Fibroblast of the aortic adventitia (primary cell): ENCODE measurements at regions not wholly inside any gene's neighbourhood (a gene's known extent, or its start where the extent isn't known, plus 50 kb on each side); places are given as distances from the start of the nearest gene placed in this dataset.

ENCODE experiments used
- DNase-seq: peaks from one replicate; pipeline ENCODE4 v3.0.0-alpha.2; 2010; ENCODE audit warnings: low read depth
- H3K4me3 ChIP-seq: 2 replicates; pipeline ENCODE4 v1.5.1; 2011; ENCODE audit warnings: low read depth, mild to moderate bottlenecking, control low read depth, low read length, moderate library complexity
- TF ChIP-seq, protein P1 (sequence below): IDR thresholded peaks from 2 replicates; pipeline ENCODE4 v1.5.1; 2011; ENCODE audit warnings: mild to moderate bottlenecking, low read length, control low read depth, inconsistent platforms; ENCODE audit not compliant: insufficient read depth

DNA sequence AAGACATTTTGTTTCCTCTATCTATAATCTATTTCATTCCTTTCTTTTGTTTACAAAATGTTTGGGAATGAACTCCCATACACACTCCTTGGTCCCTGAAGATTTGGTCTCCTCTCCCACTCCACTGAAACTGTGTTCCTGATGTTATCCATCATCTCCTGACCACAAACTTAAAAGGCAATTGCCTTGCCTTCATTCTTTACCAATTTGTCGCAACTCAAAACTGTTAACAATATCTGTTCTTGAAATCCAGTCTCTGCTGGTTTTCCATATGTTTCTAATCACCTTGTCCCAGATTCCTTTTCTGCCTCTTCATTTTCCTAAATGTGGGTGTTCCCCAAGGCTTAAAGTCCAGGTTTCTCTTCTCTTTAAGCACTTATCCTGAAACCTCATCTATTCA, 262.2 kb upstream of the TTC29 start:
- DNase-seq = peak; percentile 55
- H3K4me3 ChIP-seq = no peak overlapping the region
- TF ChIP-seq, protein P1, sequence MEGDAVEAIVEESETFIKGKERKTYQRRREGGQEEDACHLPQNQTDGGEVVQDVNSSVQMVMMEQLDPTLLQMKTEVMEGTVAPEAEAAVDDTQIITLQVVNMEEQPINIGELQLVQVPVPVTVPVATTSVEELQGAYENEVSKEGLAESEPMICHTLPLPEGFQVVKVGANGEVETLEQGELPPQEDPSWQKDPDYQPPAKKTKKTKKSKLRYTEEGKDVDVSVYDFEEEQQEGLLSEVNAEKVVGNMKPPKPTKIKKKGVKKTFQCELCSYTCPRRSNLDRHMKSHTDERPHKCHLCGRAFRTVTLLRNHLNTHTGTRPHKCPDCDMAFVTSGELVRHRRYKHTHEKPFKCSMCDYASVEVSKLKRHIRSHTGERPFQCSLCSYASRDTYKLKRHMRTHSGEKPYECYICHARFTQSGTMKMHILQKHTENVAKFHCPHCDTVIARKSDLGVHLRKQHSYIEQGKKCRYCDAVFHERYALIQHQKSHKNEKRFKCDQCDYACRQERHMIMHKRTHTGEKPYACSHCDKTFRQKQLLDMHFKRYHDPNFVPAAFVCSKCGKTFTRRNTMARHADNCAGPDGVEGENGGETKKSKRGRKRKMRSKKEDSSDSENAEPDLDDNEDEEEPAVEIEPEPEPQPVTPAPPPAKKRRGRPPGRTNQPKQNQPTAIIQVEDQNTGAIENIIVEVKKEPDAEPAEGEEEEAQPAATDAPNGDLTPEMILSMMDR = no peak

GRCh38 chr4:147217655-147218054, 263.2 kb upstream of the EDNRA start:
- DNase-seq = no peak
- no peak overlapping the region for H3K4me3 ChIP-seq
- TF ChIP-seq, protein P1 = no peak

- no peak overlapping the region for H3K4me3 ChIP-seq
- no peak for DNase-seq
- TF ChIP-seq, protein P1 = no peak
Measured at GRCh38 chr4:147219145-147219544, 261.8 kb upstream of the EDNRA start.

DNA sequence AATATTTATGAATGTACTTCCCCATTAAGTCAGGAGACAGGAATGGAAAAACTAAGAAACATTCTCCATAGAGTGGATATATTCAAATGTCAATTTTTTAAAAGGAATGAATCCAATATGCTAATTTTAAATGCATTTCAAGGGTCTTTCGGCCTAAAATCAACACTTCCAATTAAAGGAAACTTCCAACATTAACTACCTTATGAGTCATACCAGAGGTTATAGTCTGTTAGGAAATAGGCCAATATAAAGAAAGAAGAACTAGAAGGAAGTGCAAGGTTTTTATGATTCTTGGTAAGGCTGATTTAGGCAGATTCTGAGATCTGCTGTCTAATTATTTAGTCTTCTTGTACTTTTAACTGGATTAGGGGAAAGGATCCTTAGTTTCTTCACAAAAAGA, 260.1 kb upstream of the EDNRA start:
- no peak for DNase-seq
- TF ChIP-seq, protein P1 = no peak

GRCh38 chr4:147222906-147223305, 258.0 kb upstream of the EDNRA start:
- H3K4me3 ChIP-seq = no peak overlapping the region
- TF ChIP-seq, protein P1 = no peak

More for the DNA sequence above, 260.1 kb upstream of the EDNRA start:
- H3K4me3 ChIP-seq = no peak overlapping the region

DNA sequence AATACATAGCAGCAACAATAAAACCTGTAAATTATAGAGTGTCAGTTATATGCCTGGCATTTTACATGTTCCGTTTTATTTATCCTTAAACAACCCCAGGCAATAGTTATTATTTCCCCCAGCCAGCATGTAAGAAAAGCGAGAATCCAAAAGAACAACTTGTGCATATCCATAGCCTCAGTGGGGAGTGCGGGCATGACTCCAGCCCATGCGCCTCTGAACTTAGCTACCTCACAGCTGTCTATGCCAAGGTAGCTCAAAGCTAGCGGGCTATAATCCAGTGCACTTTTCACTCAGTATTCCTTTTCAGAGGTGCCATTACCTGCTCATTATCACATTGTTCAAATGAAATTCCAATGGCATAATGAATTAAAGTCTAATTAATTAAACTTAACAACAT, 257.3 kb upstream of the EDNRA start:
- no peak overlapping the region for H3K4me3 ChIP-seq
- no peak for DNase-seq
- TF ChIP-seq, protein P1 = no peak

More at GRCh38 chr4:147222906-147223305, 258.0 kb upstream of the EDNRA start:
- no peak for DNase-seq

GRCh38 chr4:147236806-147237205, 244.1 kb upstream of the EDNRA start:
- no peak overlapping the region for H3K4me3 ChIP-seq
- DNase-seq = no peak
- TF ChIP-seq, protein P1 = no peak
